A673 (cell line): ENCODE measurements at regions not wholly inside any gene's neighbourhood (a gene's known extent, or its start where the extent isn't known, plus 50 kb on each side); places are given as distances from the start of the nearest gene placed in this dataset.

Experiments
- BruUV-seq: library from RNA; stranded (reverse); fragments of 400-500 nt; replicated peaks from 2 replicates; lab custom pipeline; 2021; lab: Mats Ljungman, UMichigan
- CTCF ChIA-PET: fragments of 300-600 bp; sonication (Branson Sonifier 250); formaldehyde crosslinking; loops from one replicate; lab custom pipeline; 2022; ENCODE audit warnings: antibody characterized with exemption; lab: Charles Lee
- POLR2A ChIA-PET: fragments of 300-600 bp; sonication (Branson Sonifier 250); formaldehyde crosslinking; loops from one replicate; lab custom pipeline; 2022; ENCODE audit warnings: antibody characterized with exemption; ENCODE audit not compliant: low non-redundant PET; lab: Charles Lee
- DNase-seq: peaks from one replicate; pipeline ENCODE4 v3.0.0-alpha.2; 2015; ENCODE audit warnings: low spot score
- H3K27ac ChIP-seq: fragments of 200-600 bp; sonication (generic); 2 replicates; pipeline ENCODE4 v1.5.1; 2016; ENCODE audit warnings: mixed run types, low read depth, mild to moderate bottlenecking, mixed read lengths, antibody characterized with exemption, low read length; ENCODE audit not compliant: poor library complexity, severe bottlenecking
- H3K27me3 ChIP-seq: fragments of 200-600 bp; sonication (generic); replicated peaks from 2 replicates; pipeline ENCODE4 v1.6.1; 2017; ENCODE audit warnings: mixed run types, low read depth, mild to moderate bottlenecking, mixed read lengths, antibody characterized with exemption, low read length; ENCODE audit not compliant: insufficient read depth, poor library complexity
- H3K36me3 ChIP-seq: fragments of 200-600 bp; sonication (generic); 2 replicates; pipeline ENCODE4 v1.6.1; 2016; ENCODE audit warnings: mixed run types, mild to moderate bottlenecking, mixed read lengths, antibody characterized with exemption, low read length; ENCODE audit not compliant: insufficient read depth, poor library complexity, severe bottlenecking
- H3K4me1 ChIP-seq: fragments of 200-600 bp; sonication (generic); 2 replicates; pipeline ENCODE4 v1.6.1; 2017; ENCODE audit warnings: mixed run types, mild to moderate bottlenecking, mixed read lengths, antibody characterized with exemption, low read length; ENCODE audit not compliant: insufficient read depth, poor library complexity, severe bottlenecking
- H3K4me3 ChIP-seq: fragments of 200-600 bp; sonication (generic); 2 replicates; pipeline ENCODE4 v1.5.1; 2016; ENCODE audit warnings: low read depth, mixed run types, mild to moderate bottlenecking, mixed read lengths, low read length; ENCODE audit not compliant: poor library complexity, severe bottlenecking
- H3K9me3 ChIP-seq: fragments of 200-600 bp; sonication (generic); 2 replicates; pipeline ENCODE4 v1.6.1; 2016; ENCODE audit warnings: mixed run types, low read depth, mild to moderate bottlenecking, mixed read lengths, antibody characterized with exemption, low read length; ENCODE audit not compliant: poor library complexity, severe bottlenecking
- CTCF ChIP-seq: fragments of 300-800, 200-600 bp; sonication (generic); conservative IDR thresholded peaks from 2 replicates; pipeline ENCODE4 v1.5.1; 2017; ENCODE audit warnings: low read depth, mild to moderate bottlenecking, antibody characterized with exemption, low read length, moderate library complexity, mixed read lengths
- EZH2 ChIP-seq: fragments of 200-600 bp; sonication (generic); IDR thresholded peaks from 2 replicates; pipeline ENCODE4 v1.6.1; 2017; ENCODE audit warnings: borderline replicate concordance, low read depth, mild to moderate bottlenecking, mixed read lengths, antibody characterized with exemption, low read length; ENCODE audit not compliant: poor library complexity, severe bottlenecking
- intact Hi-C: fragments of 100-400 bp; cut with micrococcal nuclease; formaldehyde crosslinking; loops from one replicate; pipeline ENCODE4 v1.10.0; 2022; ENCODE audit not compliant: unreplicated experiment

- ChIA-PET POLR2A (no interaction called here), CTCF (no interaction called here)
- Histone ChIP-seq H3K9me3 (no peaks in the 10 kb centered on the region), H3K27me3 (no peaks in the 10 kb centered on the region), H3K36me3 (no peaks in the 10 kb centered on the region), H3K4me3 (no peak overlapping the region), H3K27ac (no peak overlapping the region), H3K4me1 (no peaks in the 10 kb centered on the region)
- DNase-seq, result no peak
- no TSS peak for BruUV-seq
- TF ChIP-seq CTCF (no peak), EZH2 (no peak)
- intact Hi-C loops, result no loop called here
These were observed 205.8 kb downstream of the OR2B2 start for GRCh38 chr6:27706431-27706830.

GRCh38 chr6:27700337-27700736 is 211.9 kb downstream of the OR2B2 start:
- H3K9me3 ChIP-seq, result no peaks in the 10 kb centered on the region
- H3K4me1 ChIP-seq, result no peaks in the 10 kb centered on the region
- H3K36me3 ChIP-seq, result no peaks in the 10 kb centered on the region
- no peaks in the 10 kb centered on the region for H3K27me3 ChIP-seq
- intact Hi-C loops, result no loop called here
- no peak overlapping the region for H3K4me3 ChIP-seq
- CTCF ChIA-PET, result no interaction called here
- POLR2A ChIA-PET, result no interaction called here
- H3K27ac ChIP-seq, result no peak overlapping the region
- TF ChIP-seq EZH2 (no peak), CTCF (no peak)
- DNase-seq, result no peak
- no TSS peak for BruUV-seq

GRCh38 chr6:27694547-27694874 is 217.7 kb downstream of the OR2B2 start:
- peak overlapping the region; percentile 53 for H3K4me3 ChIP-seq
- H3K27ac ChIP-seq, result no peak overlapping the region
- no TSS peak for BruUV-seq
- no peaks in the 10 kb centered on the region for H3K9me3 ChIP-seq
- TF ChIP-seq EZH2, result no peak
- no peak for TF ChIP-seq CTCF
- DNase-seq, result no peak
- intact Hi-C loops, result no loop called here
- no peaks in the 10 kb centered on the region for H3K36me3 ChIP-seq
- no peaks in the 10 kb centered on the region for H3K4me1 ChIP-seq
- ChIA-PET CTCF (interaction anchor here (0.8 kb wide), 1 partner anchor 58 kb away, joined by 6 read pairs; no protein-coding TSS in a partner anchor), POLR2A (no interaction called here)
- H3K27me3 ChIP-seq, result no peaks in the 10 kb centered on the region
